Panc1 (cell line): ENCODE measurements at regions not wholly inside any gene's neighbourhood (a gene's known extent, or its start where the extent isn't known, plus 50 kb on each side); places are given as distances from the start of the nearest gene placed in this dataset.

Experiments used
- ATAC-seq: fragments of 200-7000 bp; cut with Tn5 transposase; 2 replicates; pipeline ENCODE4 v1.9.1; 2020; ENCODE audit warnings: mild to moderate bottlenecking, moderate library complexity
- BruUV-seq: library from RNA; stranded (reverse); fragments of 400-500 nt; replicated peaks from 2 replicates; lab custom pipeline; 2021; lab: Mats Ljungman, UMichigan
- CTCF ChIA-PET: fragments of 300-600 bp; sonication (Branson Sonifier 250); formaldehyde crosslinking; loops from one replicate; lab custom pipeline; 2022; ENCODE audit warnings: antibody characterized with exemption; lab: Charles Lee
- POLR2A ChIA-PET: fragments of 300-600 bp; sonication (Branson Sonifier 250); formaldehyde crosslinking; loops from one replicate; lab custom pipeline; 2022; ENCODE audit warnings: antibody characterized with exemption; lab: Charles Lee
- DNase-seq: peaks from one replicate; pipeline ENCODE4 v3.0.0-alpha.2; 2010; ENCODE audit warnings: low read depth, low spot score
- H3K27ac ChIP-seq: 2 replicates; pipeline ENCODE4 v1.5.1; 2011; ENCODE audit warnings: mild to moderate bottlenecking, low read length, inconsistent platforms
- H3K27me3 ChIP-seq: fragments of 200-500 bp; sonication (Bioruptor generic); 2 replicates; pipeline ENCODE4 v1.6.0; 2014; ENCODE audit warnings: low read length, inconsistent platforms; ENCODE audit not compliant: control insufficient read depth, insufficient read depth
- H3K36me3 ChIP-seq: fragments of 200-500 bp; sonication (Bioruptor generic); 2 replicates; pipeline ENCODE4 v1.5.1; 2014; ENCODE audit warnings: inconsistent platforms, mild to moderate bottlenecking, low read length, moderate library complexity; ENCODE audit not compliant: control insufficient read depth, insufficient read depth
- H3K4me1 ChIP-seq: 2 replicates; pipeline ENCODE4 v1.5.1; 2011; ENCODE audit warnings: inconsistent platforms, mild to moderate bottlenecking, low read length, moderate library complexity; ENCODE audit not compliant: control insufficient read depth, insufficient read depth
- H3K4me3 ChIP-seq, 2 experiments: 2 replicates each; pipeline ENCODE4 v1.5.1; 2011 to 2012; ENCODE audit warnings: low read depth in 2 of 2, low read length in 2 of 2, mild to moderate bottlenecking in 2 of 2, inconsistent platforms in 1 of 2, moderate library complexity in 1 of 2
- H3K9me3 ChIP-seq: fragments of 200-500 bp; sonication (Bioruptor generic); 2 replicates; pipeline ENCODE4 v1.5.1; 2014; ENCODE audit warnings: low read depth, mild to moderate bottlenecking, inconsistent platforms, low read length, moderate library complexity; ENCODE audit not compliant: control insufficient read depth, insufficient read depth
- CTCF ChIP-seq: fragments of 450-650 bp; IDR thresholded peaks from 2 replicates; pipeline ENCODE4 v1.5.1; 2017; ENCODE audit warnings: mild to moderate bottlenecking
- POLR2AphosphoS5 ChIP-seq: IDR thresholded peaks from 2 replicates; pipeline ENCODE4 v1.6.1; 2012; ENCODE audit warnings: mild to moderate bottlenecking, low read depth, low read length, moderate library complexity
- SIN3A ChIP-seq: IDR thresholded peaks from 2 replicates; pipeline ENCODE4 v1.6.1; 2012; ENCODE audit warnings: low read depth, mild to moderate bottlenecking, low read length, moderate library complexity, borderline replicate concordance; ENCODE audit not compliant: insufficient read depth
- TCF7L2 ChIP-seq: IDR thresholded peaks from 2 replicates; pipeline ENCODE4 v1.6.1; 2011; ENCODE audit warnings: mild to moderate bottlenecking, low read depth, low read length, inconsistent platforms
- in situ Hi-C: cut with HindIII; loops from 2 replicates; pipeline ENCODE4 v1.10.0; 2016; ENCODE audit warnings: low sequenced_read_pairs, low pct_unique_long_range_greater_than_20kb
- intact Hi-C: fragments of 100-400 bp; cut with micrococcal nuclease; formaldehyde crosslinking; loops from one replicate; pipeline ENCODE4 v1.10.0; 2022; ENCODE audit not compliant: unreplicated experiment
- TF ChIP-seq, protein P1 (sequence below), 2 experiments: IDR thresholded peaks; 2 replicates each; pipeline ENCODE4 v1.6.1; 2011 to 2012; ENCODE audit warnings: low read depth in 2 of 2, control low read depth in 1 of 2, low read length in 1 of 2, mild to moderate bottlenecking in 1 of 2, moderate library complexity in 1 of 2; ENCODE audit not compliant: insufficient read depth in 1 of 2

DNA sequence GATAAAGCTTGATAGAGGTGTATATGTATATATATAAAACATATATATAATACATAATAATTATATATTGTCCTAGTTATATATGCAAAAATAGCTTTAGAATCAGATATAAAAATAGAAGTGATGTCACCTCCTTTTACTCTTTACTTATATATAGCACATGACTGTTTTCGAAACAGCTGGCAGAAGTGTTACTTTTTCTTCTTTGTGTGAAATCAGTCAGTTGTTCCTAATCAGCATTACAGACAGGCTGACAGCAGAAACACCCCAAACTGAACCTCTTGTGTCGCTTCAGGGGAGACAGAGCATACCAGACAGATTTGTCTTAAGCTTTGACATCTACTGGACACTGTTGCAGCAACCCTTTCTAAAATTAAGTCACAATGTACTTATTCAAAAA lies 684.9 kb upstream of the CELF2 start:
- no peak for ATAC-seq
- intact Hi-C loops (no loop called here), in situ Hi-C loops (no loop called here)
- BruUV-seq = no TSS peak
- Histone ChIP-seq H3K27me3 (no peaks in the 10 kb centered on the region), H3K4me3 (no peak overlapping the region), H3K4me1 (no peaks in the 10 kb centered on the region), H3K36me3 (no peaks in the 10 kb centered on the region), H3K9me3 (no peaks in the 10 kb centered on the region), H3K27ac (no peak overlapping the region)
- TF ChIP-seq, protein P1, sequence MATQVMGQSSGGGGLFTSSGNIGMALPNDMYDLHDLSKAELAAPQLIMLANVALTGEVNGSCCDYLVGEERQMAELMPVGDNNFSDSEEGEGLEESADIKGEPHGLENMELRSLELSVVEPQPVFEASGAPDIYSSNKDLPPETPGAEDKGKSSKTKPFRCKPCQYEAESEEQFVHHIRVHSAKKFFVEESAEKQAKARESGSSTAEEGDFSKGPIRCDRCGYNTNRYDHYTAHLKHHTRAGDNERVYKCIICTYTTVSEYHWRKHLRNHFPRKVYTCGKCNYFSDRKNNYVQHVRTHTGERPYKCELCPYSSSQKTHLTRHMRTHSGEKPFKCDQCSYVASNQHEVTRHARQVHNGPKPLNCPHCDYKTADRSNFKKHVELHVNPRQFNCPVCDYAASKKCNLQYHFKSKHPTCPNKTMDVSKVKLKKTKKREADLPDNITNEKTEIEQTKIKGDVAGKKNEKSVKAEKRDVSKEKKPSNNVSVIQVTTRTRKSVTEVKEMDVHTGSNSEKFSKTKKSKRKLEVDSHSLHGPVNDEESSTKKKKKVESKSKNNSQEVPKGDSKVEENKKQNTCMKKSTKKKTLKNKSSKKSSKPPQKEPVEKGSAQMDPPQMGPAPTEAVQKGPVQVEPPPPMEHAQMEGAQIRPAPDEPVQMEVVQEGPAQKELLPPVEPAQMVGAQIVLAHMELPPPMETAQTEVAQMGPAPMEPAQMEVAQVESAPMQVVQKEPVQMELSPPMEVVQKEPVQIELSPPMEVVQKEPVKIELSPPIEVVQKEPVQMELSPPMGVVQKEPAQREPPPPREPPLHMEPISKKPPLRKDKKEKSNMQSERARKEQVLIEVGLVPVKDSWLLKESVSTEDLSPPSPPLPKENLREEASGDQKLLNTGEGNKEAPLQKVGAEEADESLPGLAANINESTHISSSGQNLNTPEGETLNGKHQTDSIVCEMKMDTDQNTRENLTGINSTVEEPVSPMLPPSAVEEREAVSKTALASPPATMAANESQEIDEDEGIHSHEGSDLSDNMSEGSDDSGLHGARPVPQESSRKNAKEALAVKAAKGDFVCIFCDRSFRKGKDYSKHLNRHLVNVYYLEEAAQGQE (IDR thresholded peaks at IDR 0.05; ENCODE audit: insufficient read depth in 1 of 2, low read depth in 2 of 2, low read length in 1 of 2) = no peak
- TF ChIP-seq SIN3A = no peak
- TF ChIP-seq TCF7L2 = no peak
- TF ChIP-seq POLR2AphosphoS5 = no peak
- TF ChIP-seq CTCF = no peak
- POLR2A ChIA-PET = no interaction called here
- no peak for DNase-seq
- CTCF ChIA-PET = no interaction called here

- POLR2A ChIA-PET = no interaction called here
- Histone ChIP-seq H3K9me3 (no peaks in the 10 kb centered on the region), H3K4me1 (no peaks in the 10 kb centered on the region), H3K4me3 (no peak overlapping the region), H3K36me3 (no peaks in the 10 kb centered on the region), H3K27ac (no peak overlapping the region), H3K27me3 (no peaks in the 10 kb centered on the region)
- no peak for DNase-seq
- TF ChIP-seq TCF7L2 (no peak), POLR2AphosphoS5 (no peak), CTCF (no peak), SIN3A (no peak)
- TF ChIP-seq, protein P1 (IDR thresholded peaks at IDR 0.05; ENCODE audit: insufficient read depth in 1 of 2, low read depth in 2 of 2, low read length in 1 of 2) = no peak
- intact Hi-C loops (no loop called here), in situ Hi-C loops (no loop called here)
- no peak for ATAC-seq
- CTCF ChIA-PET = no interaction called here
- no TSS peak for BruUV-seq
Measured at GRCh38 chr10:10333622-10334021, 684.0 kb upstream of the CELF2 start.
